Esophagus mucosa (tissue), 1 donor: ENCODE measurements at regions not wholly inside any gene's neighbourhood (a gene's known extent, or its start where the extent isn't known, plus 50 kb on each side); places are given as distances from the start of the nearest gene placed in this dataset.
"Not testable (repeated sequence)": the region's sequence is repeated elsewhere in the genome, so short reads cannot be mapped to it uniquely, and the experiment has no call there.

Source experiments
- ATAC-seq: fragments of 200-7000 bp; cut with Tn5 transposase; one replicate; pipeline ENCODE4 v1.9.1; 2020
- donor health status: DM: yes; HTN: yes; CAD: no.

GRCh38 chr11:21625982-21626381 lies 566.9 kb upstream of the ANO5 start:
- no peak for ATAC-seq

- no peak for ATAC-seq
Measured at GRCh38 chr11:21628641-21629040, 564.2 kb upstream of the ANO5 start.

- ATAC-seq, result no peak
Measured at GRCh38 chr11:21630934-21631478, 561.9 kb upstream of the ANO5 start.

- ATAC-seq, result no peak
Measured at GRCh38 chr11:21631991-21632390, 560.9 kb upstream of the ANO5 start.

- ATAC-seq, result no peak
Measured at GRCh38 chr11:21634491-21634890, 558.4 kb upstream of the ANO5 start.

GRCh38 chr11:21634956-21635355 lies 557.9 kb upstream of the ANO5 start:
- no peak for ATAC-seq

GRCh38 chr11:21635394-21636145 lies 557.3 kb upstream of the ANO5 start:
- ATAC-seq, result no peak

- ATAC-seq, result no peak
Measured at GRCh38 chr11:21636561-21636960, 556.3 kb upstream of the ANO5 start.

GRCh38 chr11:21640491-21640890 lies 552.4 kb upstream of the ANO5 start:
- ATAC-seq, result no peak

GRCh38 chr11:21641869-21642268 lies 551.0 kb upstream of the ANO5 start:
- no peak for ATAC-seq

- ATAC-seq, result no peak
Measured at GRCh38 chr11:21646351-21646750, 546.5 kb upstream of the ANO5 start.

GRCh38 chr11:21650961-21651360 lies 541.9 kb upstream of the ANO5 start:
- no peak for ATAC-seq

- ATAC-seq, result no peak
Measured at GRCh38 chr11:21653951-21654421, 538.9 kb upstream of the ANO5 start.

GRCh38 chr11:21656065-21656464 lies 536.8 kb upstream of the ANO5 start:
- no peak for ATAC-seq

GRCh38 chr11:21658654-21659193 lies 534.2 kb upstream of the ANO5 start:
- no peak for ATAC-seq

- ATAC-seq, result not testable (repeated sequence)
Measured at GRCh38 chr11:21659377-21659776, 533.5 kb upstream of the ANO5 start.

GRCh38 chr11:21659961-21660360 lies 532.9 kb upstream of the ANO5 start:
- ATAC-seq, result no peak

- no peak for ATAC-seq
Measured at GRCh38 chr11:21675049-21675616, 517.8 kb upstream of the ANO5 start.

- no peak for ATAC-seq
Measured at GRCh38 chr11:21687643-21688042, 505.2 kb upstream of the ANO5 start.

- ATAC-seq, result no peak
Measured at GRCh38 chr11:21704539-21704938, 488.3 kb upstream of the ANO5 start.

- no peak for ATAC-seq
Measured at GRCh38 chr11:21707116-21707739, 485.7 kb upstream of the ANO5 start.

GRCh38 chr11:21710809-21711208 lies 482.1 kb upstream of the ANO5 start:
- ATAC-seq, result peak; percentile 31

GRCh38 chr11:21711341-21711740 lies 481.5 kb upstream of the ANO5 start:
- ATAC-seq, result no peak
